ENCODE measurements at regions not wholly inside any gene's neighbourhood (a gene's known extent, or its start where the extent isn't known, plus 50 kb on each side); places are given as distances from the start of the nearest gene placed in this dataset.

DNA sequence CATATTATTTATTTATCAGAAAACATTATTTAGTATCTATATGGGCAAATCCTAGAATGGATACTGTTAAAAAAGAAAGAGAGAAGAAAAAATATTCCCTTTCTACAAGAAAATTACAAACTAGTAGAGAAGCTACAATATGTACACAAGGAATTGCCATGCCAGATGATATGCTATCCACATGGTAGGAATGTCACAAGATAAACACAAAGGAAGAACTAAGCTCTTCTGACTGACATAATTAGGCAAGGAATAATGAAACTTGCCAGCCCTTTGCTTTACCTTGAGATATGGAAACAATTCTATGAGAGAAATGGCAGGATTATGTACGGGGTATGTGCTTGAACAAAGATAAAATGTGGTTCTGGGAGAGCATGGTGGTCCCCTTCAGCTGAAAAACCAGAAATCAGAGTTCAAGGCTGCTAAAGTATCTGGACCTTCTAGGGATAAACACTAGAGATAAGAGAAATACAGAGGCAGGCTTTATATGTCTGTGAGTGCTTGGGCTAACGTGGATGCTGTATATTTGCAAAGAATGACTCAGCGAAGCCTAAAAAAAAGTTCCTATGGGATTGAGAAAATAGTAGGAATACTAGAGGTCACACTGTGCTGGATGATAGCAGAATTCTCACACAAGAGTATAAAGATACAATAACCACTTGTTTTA lies 451.6 kb downstream of the TLE1 start:
- Histone ChIP-seq H3K9ac (ENCODE audit: low read length) (no peak overlapping the region), H3K27ac (ENCODE audit: low read length) (no peak overlapping the region), H3K79me2 (ENCODE audit: low read length) (no peaks in the 10 kb centered on the region), H3K9me3 (replicated peaks; ENCODE audit: insufficient read depth, low read length) (no peaks in the 10 kb centered on the region), H3K36me3 (replicated peaks; ENCODE audit: insufficient read depth, low read length) (no peaks in the 10 kb centered on the region), H3K4me1 (ENCODE audit: low read length) (no peaks in the 10 kb centered on the region), H3K4me2 (ENCODE audit: low read depth, low read length) (no peak overlapping the region), H2AFZ (ENCODE audit: low read length) (no peak overlapping the region), H3K27me3 (replicated peaks; ENCODE audit: insufficient read depth, low read length) (no peaks in the 10 kb centered on the region), H3K9me2 (replicated peaks; ENCODE audit: insufficient read depth, low read length) (no peaks in the 10 kb centered on the region), H3K4me3 (ENCODE audit: low read length) (no peak overlapping the region), H4K20me1 (ENCODE audit: insufficient read depth, low read length) (no peaks in the 10 kb centered on the region), H3F3A (ENCODE audit: insufficient read depth, low read length) (no peaks in the 10 kb centered on the region)
- TF ChIP-seq EZH2 (optimal IDR thresholded peaks at IDR 0.05; ENCODE audit: low read depth, low read length): no peak
- TF ChIP-seq EZH2phosphoT487 (IDR thresholded peaks at IDR 0.05; ENCODE audit: low read length): no peak
- no peak for TF ChIP-seq CTCF (IDR thresholded peaks at IDR 0.05; ENCODE audit: low read length)
- no peak for DNase-seq

DNA sequence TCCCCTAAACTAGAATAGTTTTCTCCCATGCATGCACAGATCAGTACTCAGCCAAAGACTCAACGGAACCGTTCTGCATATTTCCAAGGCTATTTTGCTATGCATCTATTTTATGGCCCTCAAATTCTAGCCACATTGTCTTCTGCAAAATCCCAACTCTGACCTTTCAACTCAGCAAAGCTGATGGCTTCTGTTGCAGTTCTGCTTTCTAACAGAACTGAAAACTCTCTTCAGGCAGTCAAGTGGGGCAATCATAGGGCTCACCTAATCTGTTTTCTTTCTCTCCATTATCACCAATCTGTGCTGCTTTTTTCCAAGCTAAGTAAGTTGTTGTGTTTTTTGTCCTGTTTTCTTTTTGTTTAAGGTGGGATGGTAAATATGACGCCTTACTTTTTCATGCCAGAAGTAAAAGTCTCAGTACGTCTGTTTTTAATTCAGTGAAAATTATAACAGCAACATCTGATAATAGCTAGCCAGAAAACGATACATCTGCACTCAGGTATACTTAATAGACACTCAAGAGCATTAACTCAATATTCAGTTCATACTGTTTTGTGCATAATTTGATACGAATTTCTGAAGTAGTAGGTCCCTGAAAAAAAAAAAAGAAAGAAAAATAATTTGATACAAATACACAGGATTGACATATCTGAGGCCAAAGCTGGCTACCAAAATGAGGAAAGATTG lies 454.3 kb downstream of the TLE1 start:
- no peaks in the 10 kb centered on the region for H3K27me3 ChIP-seq (replicated peaks; ENCODE audit: insufficient read depth, low read length)
- H3K27ac ChIP-seq (ENCODE audit: low read length): no peak overlapping the region
- no peak for DNase-seq
- no peak overlapping the region for H3K4me2 ChIP-seq (ENCODE audit: low read depth, low read length)
- no peaks in the 10 kb centered on the region for H3K9me2 ChIP-seq (replicated peaks; ENCODE audit: insufficient read depth, low read length)
- no peaks in the 10 kb centered on the region for H3K9me3 ChIP-seq (replicated peaks; ENCODE audit: insufficient read depth, low read length)
- H3K36me3 ChIP-seq (replicated peaks; ENCODE audit: insufficient read depth, low read length): no peaks in the 10 kb centered on the region
- H3K79me2 ChIP-seq (ENCODE audit: low read length): no peaks in the 10 kb centered on the region
- H3K9ac ChIP-seq (ENCODE audit: low read length): no peak overlapping the region
- H2AFZ ChIP-seq (ENCODE audit: low read length): no peak overlapping the region
- no peaks in the 10 kb centered on the region for H3F3A ChIP-seq (ENCODE audit: insufficient read depth, low read length)
- no peak overlapping the region for H3K4me3 ChIP-seq (ENCODE audit: low read length)
- H4K20me1 ChIP-seq (ENCODE audit: insufficient read depth, low read length): no peaks in the 10 kb centered on the region
- TF ChIP-seq EZH2phosphoT487 (IDR thresholded peaks at IDR 0.05; ENCODE audit: low read length): no peak
- TF ChIP-seq EZH2 (optimal IDR thresholded peaks at IDR 0.05; ENCODE audit: low read depth, low read length): no peak
- no peak for TF ChIP-seq CTCF (IDR thresholded peaks at IDR 0.05; ENCODE audit: low read length)
- H3K4me1 ChIP-seq (ENCODE audit: low read length): no peaks in the 10 kb centered on the region

GRCh38 chr9:81231011-81231410 lies 458.3 kb downstream of the TLE1 start:
- H3K4me3 ChIP-seq (ENCODE audit: low read length): no peak overlapping the region
- no peak for DNase-seq

More at GRCh38 chr9:81231011-81231410, 458.3 kb downstream of the TLE1 start:
- Histone ChIP-seq H3K4me2 (ENCODE audit: low read depth, low read length) (no peak overlapping the region), H3K9ac (ENCODE audit: low read length) (no peak overlapping the region), H3K4me1 (ENCODE audit: low read length) (no peaks in the 10 kb centered on the region), H3F3A (ENCODE audit: insufficient read depth, low read length) (no peaks in the 10 kb centered on the region), H3K79me2 (ENCODE audit: low read length) (no peaks in the 10 kb centered on the region), H3K9me3 (replicated peaks; ENCODE audit: insufficient read depth, low read length) (no peaks in the 10 kb centered on the region), H3K27me3 (replicated peaks; ENCODE audit: insufficient read depth, low read length) (no peaks in the 10 kb centered on the region), H2AFZ (ENCODE audit: low read length) (no peak overlapping the region), H3K27ac (ENCODE audit: low read length) (no peak overlapping the region), H4K20me1 (ENCODE audit: insufficient read depth, low read length) (no peaks in the 10 kb centered on the region), H3K36me3 (replicated peaks; ENCODE audit: insufficient read depth, low read length) (no peaks in the 10 kb centered on the region), H3K9me2 (replicated peaks; ENCODE audit: insufficient read depth, low read length) (no peaks in the 10 kb centered on the region)
- TF ChIP-seq EZH2 (optimal IDR thresholded peaks at IDR 0.05; ENCODE audit: low read depth, low read length): no peak
- TF ChIP-seq CTCF (IDR thresholded peaks at IDR 0.05; ENCODE audit: low read length): no peak
- no peak for TF ChIP-seq EZH2phosphoT487 (IDR thresholded peaks at IDR 0.05; ENCODE audit: low read length)
